ENCODE measurements at regions not wholly inside any gene's neighbourhood (a gene's known extent, or its start where the extent isn't known, plus 50 kb on each side); places are given as distances from the start of the nearest gene placed in this dataset.
A peak's percentile ranks its signal among the peaks of the same experiment; 100 is the strongest.

DNA sequence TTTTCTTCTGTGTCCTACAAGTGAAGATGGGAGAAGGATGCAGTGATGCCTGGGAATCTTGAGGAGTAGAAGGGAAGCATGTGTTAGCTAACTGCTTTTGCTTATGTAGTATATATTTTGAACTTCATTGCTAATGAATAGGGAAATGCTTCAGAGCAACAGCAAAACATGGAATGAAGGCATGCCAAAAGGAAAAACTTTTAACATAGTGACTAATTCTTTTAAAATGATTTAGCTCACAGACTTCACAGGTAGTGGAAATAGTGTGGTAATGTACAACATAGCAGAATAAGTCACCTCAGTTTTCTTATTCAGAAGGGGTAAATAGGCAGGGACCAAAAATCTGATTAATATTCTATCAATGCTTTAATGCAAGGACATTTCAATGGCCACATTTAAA, 95.5 kb downstream of the LYPLAL1 start:
- no peak overlapping the region for H3K4me3 ChIP-seq (ENCODE audit: low read length)
- peak; percentile 2 for DNase-seq (ENCODE audit: low read depth)
- TF ChIP-seq, protein P1, sequence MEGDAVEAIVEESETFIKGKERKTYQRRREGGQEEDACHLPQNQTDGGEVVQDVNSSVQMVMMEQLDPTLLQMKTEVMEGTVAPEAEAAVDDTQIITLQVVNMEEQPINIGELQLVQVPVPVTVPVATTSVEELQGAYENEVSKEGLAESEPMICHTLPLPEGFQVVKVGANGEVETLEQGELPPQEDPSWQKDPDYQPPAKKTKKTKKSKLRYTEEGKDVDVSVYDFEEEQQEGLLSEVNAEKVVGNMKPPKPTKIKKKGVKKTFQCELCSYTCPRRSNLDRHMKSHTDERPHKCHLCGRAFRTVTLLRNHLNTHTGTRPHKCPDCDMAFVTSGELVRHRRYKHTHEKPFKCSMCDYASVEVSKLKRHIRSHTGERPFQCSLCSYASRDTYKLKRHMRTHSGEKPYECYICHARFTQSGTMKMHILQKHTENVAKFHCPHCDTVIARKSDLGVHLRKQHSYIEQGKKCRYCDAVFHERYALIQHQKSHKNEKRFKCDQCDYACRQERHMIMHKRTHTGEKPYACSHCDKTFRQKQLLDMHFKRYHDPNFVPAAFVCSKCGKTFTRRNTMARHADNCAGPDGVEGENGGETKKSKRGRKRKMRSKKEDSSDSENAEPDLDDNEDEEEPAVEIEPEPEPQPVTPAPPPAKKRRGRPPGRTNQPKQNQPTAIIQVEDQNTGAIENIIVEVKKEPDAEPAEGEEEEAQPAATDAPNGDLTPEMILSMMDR (IDR thresholded peaks at IDR 0.05; ENCODE audit: insufficient read depth, low read depth, low read length, missing control alignments), result no peak

DNA sequence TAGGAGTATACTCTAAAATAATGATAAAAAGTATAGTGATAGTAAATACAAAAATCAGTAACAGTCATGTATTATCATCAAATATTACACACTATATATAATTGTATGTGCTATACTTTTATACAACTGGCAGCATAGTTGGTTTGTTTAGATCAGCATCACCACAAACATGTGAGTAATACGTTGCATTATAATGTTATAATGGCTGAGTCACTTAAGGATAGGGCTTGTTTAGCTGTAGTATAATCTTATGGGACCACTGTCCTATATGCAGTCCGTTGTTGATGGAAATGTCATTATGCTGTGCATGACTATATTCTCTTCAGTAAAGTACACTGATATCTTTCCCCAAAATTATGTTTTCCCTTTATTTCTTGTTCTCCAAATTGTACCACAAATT, 92.8 kb downstream of the LYPLAL1 start:
- TF ChIP-seq, protein P1 (IDR thresholded peaks at IDR 0.05; ENCODE audit: insufficient read depth, low read depth, low read length, missing control alignments), result no peak
- no peak overlapping the region for H3K4me3 ChIP-seq (ENCODE audit: low read length)
- DNase-seq (ENCODE audit: low read depth), result peak; percentile 8

DNA sequence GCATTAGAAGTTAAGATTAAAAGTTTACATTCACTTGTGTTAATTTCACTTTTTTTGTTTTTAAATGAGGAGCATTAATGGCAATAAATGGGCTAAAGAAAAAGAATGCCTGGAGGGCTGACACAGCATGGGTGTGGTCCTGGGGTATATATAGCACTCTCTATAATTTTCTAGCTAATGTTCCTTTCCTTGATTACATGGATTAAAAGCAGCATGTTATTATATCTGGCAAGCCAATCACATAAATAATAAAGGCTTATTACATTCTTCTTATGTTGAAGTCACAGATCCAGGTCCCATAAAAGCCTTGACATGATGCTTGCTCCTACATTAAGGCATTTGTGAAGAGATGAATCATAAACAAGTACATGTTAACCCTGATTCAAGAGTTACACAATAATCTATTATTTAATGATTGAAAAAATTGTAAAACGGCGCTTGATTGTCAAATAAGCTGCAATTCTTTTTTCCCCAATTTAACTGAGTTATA, 91.4 kb downstream of the LYPLAL1 start:
- TF ChIP-seq, protein P1 (IDR thresholded peaks at IDR 0.05; ENCODE audit: insufficient read depth, low read depth, low read length, missing control alignments), result no peak
- H3K4me3 ChIP-seq (ENCODE audit: low read length), result no peak overlapping the region
- peak; percentile 11 for DNase-seq (ENCODE audit: low read depth)

DNA sequence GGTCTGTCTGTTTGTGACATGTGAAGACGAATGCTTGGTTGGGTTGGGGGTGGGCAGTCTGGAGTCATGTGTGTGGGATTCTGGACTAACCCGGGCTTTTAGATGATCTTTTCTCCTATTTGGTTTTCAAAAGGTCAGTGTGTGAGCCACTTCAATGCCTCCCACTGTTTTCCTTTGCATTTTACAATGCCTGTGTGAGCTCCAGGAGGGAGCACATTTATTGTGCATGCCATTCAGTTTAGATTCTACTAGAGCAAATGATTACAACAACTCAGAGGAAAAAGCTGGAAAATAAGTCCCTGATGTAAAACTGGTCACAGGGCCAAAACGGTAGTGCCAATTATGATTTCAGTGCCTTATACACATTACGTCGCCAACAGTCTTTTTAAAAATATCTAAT, 90.9 kb downstream of the LYPLAL1 start:
- no peak overlapping the region for H3K4me3 ChIP-seq (ENCODE audit: low read length)
- TF ChIP-seq, protein P1 (IDR thresholded peaks at IDR 0.05; ENCODE audit: insufficient read depth, low read depth, low read length, missing control alignments), result no peak
- no peak for DNase-seq (ENCODE audit: low read depth)

All from epithelial cell of esophagus (primary cell).